Fibroblast of mammary gland (primary cell): ENCODE measurements at regions not wholly inside any gene's neighbourhood (a gene's known extent, or its start where the extent isn't known, plus 50 kb on each side); places are given as distances from the start of the nearest gene placed in this dataset.

Source experiments
- DNase-seq: peaks from one replicate; pipeline ENCODE4 v3.0.0-alpha.2; 2010; ENCODE audit warnings: low read depth
- H3K4me3 ChIP-seq: 2 replicates; pipeline ENCODE4 v1.5.1; 2011; ENCODE audit warnings: low read depth, mild to moderate bottlenecking, low read length, moderate library complexity; ENCODE audit not compliant: control insufficient read depth
- TF ChIP-seq, protein P1 (sequence below): conservative IDR thresholded peaks from 2 replicates; pipeline ENCODE4 v1.5.1; 2011; ENCODE audit warnings: low read depth, low read length, inconsistent platforms; ENCODE audit not compliant: control insufficient read depth, insufficient read depth

DNA sequence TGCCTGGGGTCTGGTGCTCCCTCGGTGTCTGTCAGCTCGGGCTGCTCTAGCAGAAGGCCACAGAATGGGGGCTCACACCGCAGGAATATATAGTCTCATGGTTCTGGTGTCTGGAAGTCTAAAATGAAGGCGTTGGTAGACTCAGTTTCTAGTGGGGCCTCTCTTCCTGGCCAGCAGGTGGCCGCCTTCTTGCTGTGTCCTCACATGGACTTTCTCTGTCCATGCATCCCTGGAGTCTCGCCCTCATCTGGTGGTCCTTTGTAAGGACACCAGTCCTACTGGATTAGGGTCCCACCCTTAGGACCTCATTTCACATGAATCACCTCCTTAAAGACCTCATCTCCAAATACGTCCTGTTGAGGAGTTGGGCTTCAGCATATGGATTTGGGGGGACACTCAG lies 65.7 kb downstream of the RRM2 start:
- DNase-seq = peak; percentile 38
- TF ChIP-seq, protein P1, sequence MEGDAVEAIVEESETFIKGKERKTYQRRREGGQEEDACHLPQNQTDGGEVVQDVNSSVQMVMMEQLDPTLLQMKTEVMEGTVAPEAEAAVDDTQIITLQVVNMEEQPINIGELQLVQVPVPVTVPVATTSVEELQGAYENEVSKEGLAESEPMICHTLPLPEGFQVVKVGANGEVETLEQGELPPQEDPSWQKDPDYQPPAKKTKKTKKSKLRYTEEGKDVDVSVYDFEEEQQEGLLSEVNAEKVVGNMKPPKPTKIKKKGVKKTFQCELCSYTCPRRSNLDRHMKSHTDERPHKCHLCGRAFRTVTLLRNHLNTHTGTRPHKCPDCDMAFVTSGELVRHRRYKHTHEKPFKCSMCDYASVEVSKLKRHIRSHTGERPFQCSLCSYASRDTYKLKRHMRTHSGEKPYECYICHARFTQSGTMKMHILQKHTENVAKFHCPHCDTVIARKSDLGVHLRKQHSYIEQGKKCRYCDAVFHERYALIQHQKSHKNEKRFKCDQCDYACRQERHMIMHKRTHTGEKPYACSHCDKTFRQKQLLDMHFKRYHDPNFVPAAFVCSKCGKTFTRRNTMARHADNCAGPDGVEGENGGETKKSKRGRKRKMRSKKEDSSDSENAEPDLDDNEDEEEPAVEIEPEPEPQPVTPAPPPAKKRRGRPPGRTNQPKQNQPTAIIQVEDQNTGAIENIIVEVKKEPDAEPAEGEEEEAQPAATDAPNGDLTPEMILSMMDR = peak; percentile 35
- H3K4me3 ChIP-seq = no peak overlapping the region

DNA sequence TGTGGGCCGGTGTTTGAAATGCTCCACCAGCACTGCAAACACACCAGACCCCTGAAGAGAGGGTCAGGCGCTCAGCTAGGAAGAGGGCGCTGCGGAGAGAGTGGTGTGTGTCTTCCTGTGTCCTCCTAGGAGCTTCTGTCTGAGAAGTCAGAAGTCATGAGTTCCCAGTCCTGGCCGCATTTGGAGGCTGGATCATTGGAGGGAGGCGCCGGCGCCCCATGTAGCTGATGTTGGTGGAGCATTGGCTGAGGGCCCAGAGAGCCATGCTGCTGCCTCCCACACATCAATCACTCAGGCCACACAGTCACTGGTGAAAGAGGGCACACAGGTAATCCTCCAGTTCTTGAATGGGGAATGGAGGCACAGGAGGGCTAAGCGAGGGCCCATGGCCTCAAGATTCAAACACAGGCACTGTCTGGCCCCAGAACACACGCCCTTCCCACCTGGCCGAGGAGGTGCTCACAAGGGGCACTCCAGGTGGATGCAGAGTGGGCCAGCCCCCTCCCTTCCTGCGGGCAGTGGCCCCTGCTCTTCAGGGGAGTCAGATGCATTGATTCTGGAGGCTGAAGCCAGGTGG lies 66.3 kb downstream of the RRM2 start:
- no peak overlapping the region for H3K4me3 ChIP-seq
- no peak for DNase-seq
- TF ChIP-seq, protein P1 = no peak

DNA sequence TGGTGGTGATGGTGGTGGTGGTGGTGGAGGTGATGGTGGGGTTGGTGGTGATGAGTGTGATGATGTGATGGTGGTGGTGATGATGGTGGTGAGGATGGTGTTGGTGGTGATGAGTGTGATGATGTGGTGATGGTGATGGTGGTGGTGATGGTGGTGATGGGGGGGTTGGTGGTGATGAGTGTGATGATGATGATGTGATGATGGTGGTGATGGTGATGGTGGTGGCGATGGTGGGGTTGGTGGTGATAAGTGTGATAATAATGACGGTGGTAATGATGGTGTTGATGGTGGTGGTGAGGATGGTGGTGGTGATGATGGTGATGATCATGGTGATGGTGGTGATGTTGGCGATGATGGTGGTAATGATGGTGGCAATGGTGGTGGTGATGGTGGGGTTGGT lies 67.7 kb downstream of the RRM2 start:
- TF ChIP-seq, protein P1 = no peak

DNA sequence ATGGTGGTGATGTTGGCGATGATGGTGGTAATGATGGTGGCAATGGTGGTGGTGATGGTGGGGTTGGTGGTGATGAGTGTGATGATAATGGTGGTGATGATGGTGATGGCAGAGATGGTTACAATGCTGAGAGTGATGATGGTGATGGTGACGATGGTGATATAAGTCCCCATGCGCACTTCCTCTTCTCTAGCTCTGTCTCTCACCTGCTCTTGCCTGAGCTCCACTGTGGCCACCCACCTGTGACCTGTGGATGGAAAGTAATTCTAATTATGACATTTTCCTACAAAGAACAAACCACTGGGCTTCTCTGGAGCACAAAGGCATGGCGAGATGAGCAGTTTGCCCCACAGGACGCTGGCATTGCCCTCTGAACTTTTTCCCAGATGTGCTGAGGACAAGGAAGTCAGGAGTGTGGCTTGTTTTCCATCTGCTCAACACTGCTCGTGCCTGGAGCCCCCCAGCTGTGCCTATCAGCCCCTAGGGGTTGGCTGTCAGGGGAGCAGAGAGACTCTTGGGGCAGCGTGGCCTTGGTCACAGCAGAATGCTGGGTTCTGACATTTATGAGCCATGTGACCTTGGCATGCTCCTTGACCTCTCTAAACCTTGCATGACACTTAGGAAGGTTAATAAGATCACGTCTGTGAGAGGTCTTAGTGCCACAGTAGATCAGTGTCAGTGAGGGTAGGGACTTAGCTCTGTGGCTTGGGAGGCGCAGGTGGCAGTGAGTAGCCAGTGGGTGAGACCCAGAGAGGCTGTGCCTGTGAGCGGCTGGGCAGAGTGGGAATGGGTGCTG lies 68.4 kb downstream of the RRM2 start:
- DNase-seq = no peak
- TF ChIP-seq, protein P1 = no peak
- no peak overlapping the region for H3K4me3 ChIP-seq

More for the DNA sequence above, 67.7 kb downstream of the RRM2 start:
- no peak for DNase-seq
- H3K4me3 ChIP-seq = no peak overlapping the region

DNA sequence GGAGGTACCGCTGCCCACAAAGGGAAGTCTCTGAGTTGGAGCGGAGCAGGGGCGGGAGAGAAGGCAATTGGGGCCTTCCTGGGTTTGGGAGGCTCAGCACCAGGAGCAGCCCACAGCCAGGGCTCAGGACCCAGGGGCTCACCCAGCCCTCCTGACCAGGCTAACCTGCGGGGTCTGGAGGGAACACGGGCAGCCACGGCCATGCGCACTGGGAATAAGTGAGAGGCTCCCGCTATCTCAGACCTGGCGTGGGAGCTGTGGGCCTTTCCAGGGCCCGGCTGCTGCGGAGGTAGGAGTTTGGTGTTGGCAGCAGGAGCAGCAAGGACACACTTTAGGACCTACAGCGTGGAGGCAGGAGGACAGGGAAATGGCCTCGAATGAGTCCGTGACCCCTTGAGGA lies 69.0 kb downstream of the RRM2 start:
- TF ChIP-seq, protein P1 = no peak
- no peak overlapping the region for H3K4me3 ChIP-seq
- no peak for DNase-seq

DNA sequence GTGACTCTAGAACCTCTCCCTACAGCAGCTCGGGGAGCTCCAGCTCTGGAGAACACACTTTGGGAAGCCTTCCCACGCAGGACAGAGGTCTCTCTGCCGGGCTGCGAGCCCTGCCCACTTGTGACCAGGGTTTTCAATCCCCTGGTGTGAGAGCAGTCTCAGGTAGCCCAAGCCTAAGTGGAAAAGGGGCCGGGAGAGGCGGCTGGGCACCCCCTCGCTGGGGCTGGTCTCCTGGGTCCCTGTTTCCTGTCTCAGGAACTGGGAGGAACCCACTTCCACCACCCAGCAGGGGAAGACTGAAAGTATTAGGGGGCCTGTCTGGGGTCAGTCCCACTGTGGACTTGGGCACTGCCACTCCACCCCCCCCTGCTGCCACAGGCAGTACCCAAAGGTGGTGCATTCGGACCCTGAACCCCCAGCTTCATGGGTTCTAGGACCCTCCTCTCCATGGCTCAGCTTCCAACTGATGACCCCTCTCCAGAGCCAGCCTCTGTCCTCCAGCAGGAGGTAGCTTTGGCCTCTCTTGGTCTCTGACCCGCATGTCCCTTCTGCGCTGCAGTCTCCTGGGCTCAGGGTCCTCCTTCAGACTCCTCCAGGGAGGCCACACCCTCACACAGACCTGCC lies 70.0 kb downstream of the RRM2 start:
- no peak overlapping the region for H3K4me3 ChIP-seq
- TF ChIP-seq, protein P1 = no peak
- no peak for DNase-seq
